ENCODE measurements at regions not wholly inside any gene's neighbourhood (a gene's known extent, or its start where the extent isn't known, plus 50 kb on each side); places are given as distances from the start of the nearest gene placed in this dataset.
"Not testable (repeated sequence)": the region's sequence is repeated elsewhere in the genome, so short reads cannot be mapped to it uniquely, and the experiment has no call there.

DNA sequence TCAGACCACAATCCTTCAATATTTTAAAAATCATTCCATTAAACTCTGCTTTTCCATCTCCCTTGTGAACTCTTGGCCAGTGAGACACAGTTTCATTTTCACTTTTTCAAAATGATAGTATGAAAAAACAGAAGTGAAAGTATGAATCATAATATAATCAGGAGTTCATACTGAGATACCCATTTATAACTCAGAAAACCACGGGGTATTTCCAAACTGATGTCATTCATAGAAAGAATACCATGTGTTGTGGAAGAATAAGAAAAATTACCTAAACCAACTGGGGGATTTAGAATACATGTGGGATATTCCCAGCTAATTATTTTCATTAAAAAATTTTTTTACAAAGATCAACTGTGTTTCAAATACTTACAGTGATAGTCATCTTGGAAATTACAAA, 149.9 kb downstream of the MRPL39 start:
- H3K27ac ChIP-seq (ENCODE audit: low read depth, low read length): peak overlapping the region; percentile 57
- no peaks in the 10 kb centered on the region for H3K27me3 ChIP-seq (ENCODE audit: insufficient read depth, low read length)
- DNase-seq: peak in 4 of 5 donors; percentile 46 to 69 (median 61)
- H3K36me3 ChIP-seq (ENCODE audit: insufficient read depth, low read length): no peaks in the 10 kb centered on the region
- intact Hi-C loops (cut with micrococcal nuclease): loop anchor here (2.0 kb wide), 3 partner anchors 103 to 277 kb away; partner anchors contain the start of genes ATP5PF and GABPA
- ChIA-PET CTCF (ENCODE audit: partially characterized antibody) (interaction anchor here (1.3 kb wide), 1 partner anchor 12 kb away, joined by 3 read pairs; no protein-coding TSS in a partner anchor), POLR2A (ENCODE audit: partially characterized antibody) (no interaction called here)
- no peaks in the 10 kb centered on the region for H3K27me3 Mint-ChIP-seq
- H3K4me3 Mint-ChIP-seq: peak overlapping the region; percentile 72 to 93 (median 85)
- peaks cover 0 to 5% (median 0%) of the 10 kb centered on the region in 8 donors for H3K9me3 Mint-ChIP-seq
- H3K9me3 ChIP-seq (ENCODE audit: control insufficient read depth in 1 of 2, low read length in 2 of 2): no peaks in the 10 kb centered on the region
- H3K4me3 ChIP-seq (ENCODE audit: low read length in 2 of 2): no peak overlapping the region
- peak overlapping the region; percentile 54 to 98 (median 94) for H3K27ac Mint-ChIP-seq
- peaks cover 17 to 23% (median 20%) of the 10 kb centered on the region in 4 donors for H3K4me1 Mint-ChIP-seq
- H3K36me3 Mint-ChIP-seq: no peaks in the 10 kb centered on the region
- peaks cover 10% of the 10 kb centered on the region for H3K4me1 ChIP-seq (ENCODE audit: insufficient read depth, low read length)

DNA sequence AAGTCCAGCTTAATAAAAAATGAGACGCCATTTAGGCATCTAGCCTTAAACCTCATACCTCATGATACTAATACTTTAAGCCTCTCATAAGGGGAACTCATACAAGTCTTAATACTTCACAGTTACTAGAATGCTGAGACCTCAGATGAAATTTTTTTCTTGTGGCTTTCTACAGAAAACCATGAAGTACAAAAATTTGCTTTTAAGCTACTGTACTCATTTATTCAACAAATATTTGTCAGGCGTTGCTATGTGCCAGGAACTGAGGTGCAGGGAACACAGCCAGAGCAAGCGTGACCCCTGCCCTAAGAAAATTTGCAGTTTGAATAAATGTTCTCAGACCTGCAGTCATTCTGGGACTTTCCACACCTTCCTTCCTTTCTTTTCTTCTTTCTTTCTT, 150.6 kb downstream of the MRPL39 start:
- POLR2A ChIA-PET (ENCODE audit: partially characterized antibody): interaction anchor here (1.0 kb wide), 1 partner anchor 278 kb away, joined by 3 read pairs; the partner anchor contains the start of genes ATP5PF and GABPA
- no peak overlapping the region for H3K4me3 ChIP-seq (ENCODE audit: low read length in 2 of 2)
- CTCF ChIA-PET (ENCODE audit: partially characterized antibody): interaction anchor here (0.8 kb wide), 1 partner anchor 152 kb away, joined by 3 read pairs; no protein-coding TSS in a partner anchor

GRCh38 chr21:25453524-25453923, 153.8 kb downstream of the MRPL39 start:
- no peaks in the 10 kb centered on the region for H3K27me3 Mint-ChIP-seq
- intact Hi-C loops (cut with micrococcal nuclease): no loop called here
- ChIA-PET POLR2A (ENCODE audit: partially characterized antibody) (no interaction called here), CTCF (ENCODE audit: partially characterized antibody) (interaction anchor here (1.0 kb wide), 1 partner anchor 154 kb away, joined by 3 read pairs; no protein-coding TSS in a partner anchor)
- peaks cover 7 to 15% (median 13%) of the 10 kb centered on the region in 4 donors for H3K4me1 Mint-ChIP-seq
- no peaks in the 10 kb centered on the region for H3K36me3 ChIP-seq (ENCODE audit: insufficient read depth, low read length)
- H3K9me3 Mint-ChIP-seq: no peaks in the 10 kb centered on the region
- no peak for DNase-seq
- H3K27me3 ChIP-seq (ENCODE audit: insufficient read depth, low read length): no peaks in the 10 kb centered on the region
- no peak overlapping the region for H3K27ac Mint-ChIP-seq
- H3K4me3 ChIP-seq (ENCODE audit: low read length in 2 of 2): no peak overlapping the region
- H3K4me3 Mint-ChIP-seq: no peak overlapping the region
- H3K27ac ChIP-seq (ENCODE audit: low read depth, low read length): no peak overlapping the region
- no peaks in the 10 kb centered on the region for H3K9me3 ChIP-seq (ENCODE audit: control insufficient read depth in 1 of 2, low read length in 2 of 2)
- H3K36me3 Mint-ChIP-seq: no peaks in the 10 kb centered on the region
- H3K4me1 ChIP-seq (ENCODE audit: insufficient read depth, low read length): peaks cover 9% of the 10 kb centered on the region

More for the DNA sequence above, 150.6 kb downstream of the MRPL39 start:
- Mint-ChIP-seq H3K27me3 (no peaks in the 10 kb centered on the region), H3K4me3 (peak overlapping the region in 7 of 8 donors; percentile 12 to 93 (median 44)), H3K9me3 (peaks cover 0 to 5% (median 0%) of the 10 kb centered on the region in 8 donors), H3K4me1 (peaks cover 16 to 22% (median 19%) of the 10 kb centered on the region in 4 donors), H3K36me3 (no peaks in the 10 kb centered on the region), H3K27ac (peak overlapping the region; percentile 50 to 96 (median 81))
- Histone ChIP-seq H3K27me3 (ENCODE audit: insufficient read depth, low read length) (no peaks in the 10 kb centered on the region), H3K27ac (ENCODE audit: low read depth, low read length) (peak overlapping the region; percentile 62), H3K9me3 (ENCODE audit: control insufficient read depth in 1 of 2, low read length in 2 of 2) (no peaks in the 10 kb centered on the region), H3K36me3 (ENCODE audit: insufficient read depth, low read length) (no peaks in the 10 kb centered on the region), H3K4me1 (ENCODE audit: insufficient read depth, low read length) (peaks cover 9% of the 10 kb centered on the region)
- DNase-seq: peak in 4 of 5 donors; percentile 20 to 40 (median 26)
- intact Hi-C loops (cut with micrococcal nuclease): loop anchor here (2.0 kb wide), 3 partner anchors 104 to 278 kb away; partner anchors contain the start of genes ATP5PF and GABPA

DNA sequence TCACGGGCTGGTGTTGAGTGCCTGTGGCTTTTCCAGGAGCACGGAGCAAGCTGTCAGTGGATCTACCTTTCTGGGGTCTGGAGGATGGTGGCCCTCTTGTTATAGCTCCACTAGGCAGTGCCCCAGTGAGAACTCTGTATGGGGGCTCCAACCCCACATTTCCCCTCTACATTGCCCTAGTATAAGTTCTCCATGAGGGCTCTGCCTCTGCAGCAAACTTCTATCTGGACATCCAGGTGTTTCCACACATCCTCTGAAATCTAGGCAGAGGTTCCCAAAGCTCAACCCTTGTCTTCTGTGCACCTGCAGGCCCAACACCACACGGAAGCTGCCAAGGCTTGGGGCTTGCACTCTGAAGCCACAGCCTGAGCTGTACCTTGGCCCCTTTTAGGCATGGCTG, 157.3 kb downstream of the MRPL39 start:
- ChIA-PET CTCF (ENCODE audit: partially characterized antibody) (no interaction called here), POLR2A (ENCODE audit: partially characterized antibody) (no interaction called here)
- no peak for DNase-seq
- no peaks in the 10 kb centered on the region for H3K36me3 Mint-ChIP-seq
- no peaks in the 10 kb centered on the region for H3K4me1 ChIP-seq (ENCODE audit: insufficient read depth, low read length)
- H3K27me3 ChIP-seq (ENCODE audit: insufficient read depth, low read length): no peaks in the 10 kb centered on the region
- H3K9me3 ChIP-seq (ENCODE audit: control insufficient read depth in 1 of 2, low read length in 2 of 2): no peaks in the 10 kb centered on the region
- no peaks in the 10 kb centered on the region for H3K27me3 Mint-ChIP-seq
- H3K9me3 Mint-ChIP-seq: no peaks in the 10 kb centered on the region
- no peak overlapping the region for H3K27ac Mint-ChIP-seq
- no peaks in the 10 kb centered on the region for H3K36me3 ChIP-seq (ENCODE audit: insufficient read depth, low read length)
- intact Hi-C loops (cut with micrococcal nuclease): no loop called here
- H3K4me3 Mint-ChIP-seq: no peak overlapping the region
- H3K4me3 ChIP-seq (ENCODE audit: low read length in 2 of 2): no peak overlapping the region
- H3K27ac ChIP-seq (ENCODE audit: low read depth, low read length): no peak overlapping the region
- H3K4me1 Mint-ChIP-seq: no peaks in the 10 kb centered on the region

DNA sequence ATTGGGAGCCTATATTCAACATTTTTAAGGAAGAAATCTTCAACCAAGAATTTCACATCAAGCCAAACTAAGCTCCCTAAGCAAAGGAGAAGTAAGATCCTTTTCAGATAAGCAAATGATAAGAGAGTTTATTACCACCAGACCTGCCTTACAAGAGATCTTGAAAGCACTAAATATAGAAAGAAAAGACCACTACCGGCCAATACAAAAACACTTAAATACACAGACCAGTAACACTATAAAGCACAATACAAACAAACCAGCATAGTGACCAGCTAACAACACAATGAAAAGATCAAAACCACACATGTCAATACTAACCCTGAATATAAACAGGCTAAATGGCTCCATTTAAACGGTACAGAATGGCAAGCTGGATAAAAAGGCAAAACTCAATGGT, 165.4 kb downstream of the MRPL39 start:
- H3K27ac ChIP-seq (ENCODE audit: low read depth, low read length): no peak overlapping the region
- ChIA-PET CTCF (ENCODE audit: partially characterized antibody) (no interaction called here), POLR2A (ENCODE audit: partially characterized antibody) (no interaction called here)
- H3K36me3 ChIP-seq (ENCODE audit: insufficient read depth, low read length): no peaks in the 10 kb centered on the region
- Mint-ChIP-seq H3K36me3 (no peaks in the 10 kb centered on the region), H3K27ac (no peak overlapping the region), H3K4me3 (no peak overlapping the region), H3K27me3 (no peaks in the 10 kb centered on the region), H3K4me1 (no peaks in the 10 kb centered on the region), H3K9me3 (no peaks in the 10 kb centered on the region)
- no peak overlapping the region for H3K4me3 ChIP-seq (ENCODE audit: low read length in 2 of 2)
- no peaks in the 10 kb centered on the region for H3K4me1 ChIP-seq (ENCODE audit: insufficient read depth, low read length)
- no peaks in the 10 kb centered on the region for H3K27me3 ChIP-seq (ENCODE audit: insufficient read depth, low read length)
- intact Hi-C loops (cut with micrococcal nuclease): no loop called here
- no peak for DNase-seq
- no peaks in the 10 kb centered on the region for H3K9me3 ChIP-seq (ENCODE audit: control insufficient read depth in 1 of 2, low read length in 2 of 2)

DNA sequence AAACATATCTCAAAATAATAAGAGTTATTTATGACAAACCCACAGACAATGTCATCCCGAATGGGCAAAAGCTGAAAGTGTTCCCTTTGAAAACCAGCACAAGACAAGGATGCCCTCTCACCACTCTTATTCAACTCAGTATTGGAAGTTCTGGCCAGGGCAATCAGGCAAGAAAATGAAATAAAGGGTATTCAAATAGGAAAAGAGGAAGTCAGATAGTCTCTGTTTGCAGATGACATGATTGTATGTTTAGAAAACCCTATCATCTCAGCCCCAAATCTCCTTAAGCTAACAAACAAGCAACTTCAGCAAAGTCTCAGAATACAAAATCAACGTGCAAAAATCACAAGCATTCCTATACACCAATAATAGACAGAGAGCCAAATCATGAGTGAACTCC, 169.8 kb downstream of the MRPL39 start:
- H3K27me3 Mint-ChIP-seq; H3K27ac Mint-ChIP-seq; H3K4me3 ChIP-seq (ENCODE audit: low read length in 2 of 2); H3K4me1 ChIP-seq (ENCODE audit: insufficient read depth, low read length); H3K36me3 ChIP-seq (ENCODE audit: insufficient read depth, low read length); H3K36me3 Mint-ChIP-seq; H3K4me3 Mint-ChIP-seq; POLR2A ChIA-PET (ENCODE audit: partially characterized antibody); H3K4me1 Mint-ChIP-seq; H3K9me3 ChIP-seq (ENCODE audit: control insufficient read depth in 1 of 2, low read length in 2 of 2); H3K9me3 Mint-ChIP-seq; H3K27me3 ChIP-seq (ENCODE audit: insufficient read depth, low read length); intact Hi-C loops (cut with micrococcal nuclease); DNase-seq; H3K27ac ChIP-seq (ENCODE audit: low read depth, low read length); CTCF ChIA-PET (ENCODE audit: partially characterized antibody): not testable (repeated sequence)

DNA sequence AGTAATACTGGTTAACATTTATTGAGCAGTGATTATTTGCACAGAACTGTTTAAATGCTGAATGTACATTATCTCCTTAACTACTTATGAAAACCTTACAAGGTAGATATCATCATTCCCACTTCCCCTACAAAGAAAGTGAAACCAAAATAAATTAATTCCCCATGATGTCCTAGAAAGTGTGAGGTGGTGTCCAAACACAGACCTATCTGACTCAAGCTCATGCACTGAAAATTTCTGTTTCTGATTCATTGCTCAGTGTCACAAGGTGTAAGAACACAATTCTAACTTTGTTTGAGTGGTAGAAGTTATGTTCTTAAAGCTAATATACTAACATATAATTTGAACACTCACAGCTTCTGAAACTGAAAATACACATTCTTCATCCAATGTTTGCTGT, 178.7 kb downstream of the MRPL39 start:
- Histone ChIP-seq H3K27me3 (ENCODE audit: insufficient read depth, low read length) (no peaks in the 10 kb centered on the region), H3K9me3 (ENCODE audit: control insufficient read depth in 1 of 2, low read length in 2 of 2) (no peaks in the 10 kb centered on the region), H3K4me1 (ENCODE audit: insufficient read depth, low read length) (no peaks in the 10 kb centered on the region), H3K36me3 (ENCODE audit: insufficient read depth, low read length) (no peaks in the 10 kb centered on the region), H3K27ac (ENCODE audit: low read depth, low read length) (no peak overlapping the region), H3K4me3 (ENCODE audit: low read length in 2 of 2) (no peak overlapping the region)
- Mint-ChIP-seq H3K4me3 (no peak overlapping the region), H3K27me3 (peaks cover 0 to 2% of the 10 kb centered on the region in 2 donors), H3K4me1 (peaks cover 0 to 7% (median 4%) of the 10 kb centered on the region in 4 donors), H3K36me3 (no peaks in the 10 kb centered on the region), H3K9me3 (peaks cover 0 to 2% (median 0%) of the 10 kb centered on the region in 8 donors), H3K27ac (no peak overlapping the region)
- POLR2A ChIA-PET (ENCODE audit: partially characterized antibody): no interaction called here
- intact Hi-C loops (cut with micrococcal nuclease): no loop called here
- no peak for DNase-seq
- CTCF ChIA-PET (ENCODE audit: partially characterized antibody): no interaction called here

All from CD4-positive, alpha-beta memory T cell (primary cell).